Vagina (tissue), 2 donors: ENCODE measurements at regions not wholly inside any gene's neighbourhood (a gene's known extent, or its start where the extent isn't known, plus 50 kb on each side); places are given as distances from the start of the nearest gene placed in this dataset.
"Not testable (repeated sequence)": the region's sequence is repeated elsewhere in the genome, so short reads cannot be mapped to it uniquely, and the experiment has no call there.

Source experiments
- DNase-seq, 2 donors: peaks; one replicate each; pipeline ENCODE4 v3.0.0-alpha.2; 2017; ENCODE audit errors: extremely low spot score in 2 of 2
- H3K27ac ChIP-seq: fragments of 200-600 bp; sonication (generic); one replicate; pipeline ENCODE4 v1.5.1; 2019
- H3K27me3 ChIP-seq: fragments of 200-600 bp; sonication (generic); one replicate; pipeline ENCODE4 v1.5.1; 2019
- H3K36me3 ChIP-seq, 2 donors: fragments of 200-600 bp; sonication (generic); one replicate each; pipeline ENCODE4 v1.5.1; 2017 to 2019
- H3K4me1 ChIP-seq: fragments of 200-600 bp; sonication (generic); one replicate; pipeline ENCODE4 v1.5.1; 2019
- H3K4me3 ChIP-seq, 2 donors: fragments of 200-600 bp; sonication (generic); 1 replicate in 1 of 2; 2 replicates in 1 of 2; pipeline ENCODE4 v1.5.1; 2016 to 2019
- H3K9me3 ChIP-seq: fragments of 200-600 bp; sonication (generic); one replicate; pipeline ENCODE4 v1.5.1; 2019
- POLR2A ChIP-seq, 2 donors: fragments of 450-650 bp; IDR thresholded peaks; one replicate each; pipeline ENCODE4 v1.6.1; 2017; ENCODE audit warnings: antibody characterized with exemption in 2 of 2, mild to moderate bottlenecking in 2 of 2, moderate library complexity in 2 of 2
- POLR2AphosphoS5 ChIP-seq, 2 donors: sonication (generic); formaldehyde crosslinking; IDR thresholded peaks; one replicate each; pipeline ENCODE4 v1.9.0; 2017; ENCODE audit warnings: antibody characterized with exemption in 2 of 2, mild to moderate bottlenecking in 2 of 2, low read depth in 1 of 2; ENCODE audit not compliant: insufficient read depth in 1 of 2
- intact Hi-C: fragments of 100-400 bp; cut with DNase I; formaldehyde crosslinking; loops from one replicate; pipeline ENCODE4 v1.15.1; 2023
- TF ChIP-seq, protein P1 (sequence below), 3 experiments: fragments of 450-650 bp in 2 of 3; fragments of 200-600 bp in 1 of 3; sonication (generic) in 1 of 3; IDR thresholded peaks; one replicate each; pipeline ENCODE4 v1.5.1; 2017 to 2019; ENCODE audit warnings: antibody characterized with exemption in 3 of 3, mild to moderate bottlenecking in 2 of 3, moderate library complexity in 2 of 3

GRCh38 chrX:18032486-18033221, 171.6 kb upstream of the RAI2 start:
- no peaks in the 10 kb centered on the region for H3K27me3 ChIP-seq
- intact Hi-C loops, result no loop called here
- DNase-seq, result no peak
- no peaks in the 10 kb centered on the region for H3K36me3 ChIP-seq
- H3K27ac ChIP-seq, result no peak overlapping the region
- no peak overlapping the region for H3K4me3 ChIP-seq
- TF ChIP-seq POLR2A (IDR thresholded peaks at IDR 0.05), result no peak
- TF ChIP-seq, protein P1, sequence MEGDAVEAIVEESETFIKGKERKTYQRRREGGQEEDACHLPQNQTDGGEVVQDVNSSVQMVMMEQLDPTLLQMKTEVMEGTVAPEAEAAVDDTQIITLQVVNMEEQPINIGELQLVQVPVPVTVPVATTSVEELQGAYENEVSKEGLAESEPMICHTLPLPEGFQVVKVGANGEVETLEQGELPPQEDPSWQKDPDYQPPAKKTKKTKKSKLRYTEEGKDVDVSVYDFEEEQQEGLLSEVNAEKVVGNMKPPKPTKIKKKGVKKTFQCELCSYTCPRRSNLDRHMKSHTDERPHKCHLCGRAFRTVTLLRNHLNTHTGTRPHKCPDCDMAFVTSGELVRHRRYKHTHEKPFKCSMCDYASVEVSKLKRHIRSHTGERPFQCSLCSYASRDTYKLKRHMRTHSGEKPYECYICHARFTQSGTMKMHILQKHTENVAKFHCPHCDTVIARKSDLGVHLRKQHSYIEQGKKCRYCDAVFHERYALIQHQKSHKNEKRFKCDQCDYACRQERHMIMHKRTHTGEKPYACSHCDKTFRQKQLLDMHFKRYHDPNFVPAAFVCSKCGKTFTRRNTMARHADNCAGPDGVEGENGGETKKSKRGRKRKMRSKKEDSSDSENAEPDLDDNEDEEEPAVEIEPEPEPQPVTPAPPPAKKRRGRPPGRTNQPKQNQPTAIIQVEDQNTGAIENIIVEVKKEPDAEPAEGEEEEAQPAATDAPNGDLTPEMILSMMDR (IDR thresholded peaks at IDR 0.05), result no peak
- TF ChIP-seq POLR2AphosphoS5 (IDR thresholded peaks at IDR 0.05; ENCODE audit: insufficient read depth in 1 of 2, low read depth in 1 of 2), result no peak
- H3K9me3 ChIP-seq, result no peaks in the 10 kb centered on the region
- peaks cover 5% of the 10 kb centered on the region for H3K4me1 ChIP-seq

GRCh38 chrX:18031726-18032375, 170.8 kb upstream of the RAI2 start:
- Histone ChIP-seq H3K27ac (no peak overlapping the region), H3K27me3 (no peaks in the 10 kb centered on the region), H3K36me3 (no peaks in the 10 kb centered on the region), H3K9me3 (no peaks in the 10 kb centered on the region), H3K4me1 (peaks cover 5% of the 10 kb centered on the region), H3K4me3 (no peak overlapping the region)
- no peak for TF ChIP-seq POLR2A (IDR thresholded peaks at IDR 0.05)
- no peak for TF ChIP-seq POLR2AphosphoS5 (IDR thresholded peaks at IDR 0.05; ENCODE audit: insufficient read depth in 1 of 2, low read depth in 1 of 2)
- TF ChIP-seq, protein P1 (IDR thresholded peaks at IDR 0.05), result no peak
- intact Hi-C loops, result no loop called here
- no peak for DNase-seq

DNA sequence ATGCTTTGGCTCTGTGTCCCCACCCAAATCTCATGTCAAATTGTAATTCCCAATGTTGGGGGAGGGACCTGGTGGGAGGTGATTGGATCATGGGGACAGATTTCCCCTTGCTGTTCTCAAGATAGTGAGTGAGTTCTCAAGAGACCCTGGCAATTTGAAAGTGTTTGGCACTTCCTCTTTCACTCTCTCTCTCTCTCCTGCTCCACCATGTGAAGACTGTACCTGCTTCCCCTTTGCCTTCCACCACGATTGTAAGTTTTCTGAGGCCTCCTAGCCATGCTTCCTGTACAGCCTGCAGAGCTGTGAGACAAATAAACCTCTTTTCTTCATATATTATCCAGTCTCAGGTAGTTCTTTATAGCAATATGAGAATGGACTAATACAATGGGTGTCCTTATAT, 169.6 kb upstream of the RAI2 start:
- intact Hi-C loops, DNase-seq, H3K4me3 ChIP-seq, H3K27ac ChIP-seq, H3K36me3 ChIP-seq, H3K27me3 ChIP-seq, H3K4me1 ChIP-seq, H3K9me3 ChIP-seq: not testable (repeated sequence)

GRCh38 chrX:18026166-18026565, 165.1 kb upstream of the RAI2 start:
- H3K27me3 ChIP-seq, result no peaks in the 10 kb centered on the region
- no peak overlapping the region for H3K27ac ChIP-seq
- H3K4me1 ChIP-seq, result no peaks in the 10 kb centered on the region
- H3K36me3 ChIP-seq, result no peaks in the 10 kb centered on the region
- no peak overlapping the region for H3K4me3 ChIP-seq
- no peak for DNase-seq
- TF ChIP-seq, protein P1 (IDR thresholded peaks at IDR 0.05), result no peak
- TF ChIP-seq POLR2A (IDR thresholded peaks at IDR 0.05), result no peak
- TF ChIP-seq POLR2AphosphoS5 (IDR thresholded peaks at IDR 0.05; ENCODE audit: insufficient read depth in 1 of 2, low read depth in 1 of 2), result no peak
- intact Hi-C loops, result no loop called here
- no peaks in the 10 kb centered on the region for H3K9me3 ChIP-seq

DNA sequence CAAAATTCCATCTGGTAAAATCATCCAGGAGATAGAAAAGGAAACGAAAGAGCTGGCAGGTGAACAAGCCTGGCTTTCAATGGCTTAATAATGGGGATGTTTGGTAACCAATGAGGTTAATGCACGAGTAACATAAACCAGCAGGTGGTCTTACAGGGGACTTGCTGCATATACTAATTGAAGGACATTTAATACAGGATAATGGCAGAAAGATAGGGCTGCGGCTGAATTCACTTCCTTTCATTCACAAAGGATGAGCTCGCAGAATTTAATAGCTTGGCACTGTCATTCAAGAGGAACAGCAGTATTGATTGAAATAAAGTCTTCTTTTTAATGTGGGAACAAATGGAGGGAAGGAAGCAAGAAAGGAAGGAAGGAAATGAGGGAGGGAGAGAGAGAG, 156.3 kb upstream of the RAI2 start:
- Histone ChIP-seq H3K4me1 (no peaks in the 10 kb centered on the region), H3K4me3 (no peak overlapping the region), H3K36me3 (no peaks in the 10 kb centered on the region), H3K9me3 (no peaks in the 10 kb centered on the region), H3K27me3 (no peaks in the 10 kb centered on the region), H3K27ac (no peak overlapping the region)
- DNase-seq, result no peak
- TF ChIP-seq POLR2A (IDR thresholded peaks at IDR 0.05), result no peak
- TF ChIP-seq, protein P1 (IDR thresholded peaks at IDR 0.05), result no peak
- no peak for TF ChIP-seq POLR2AphosphoS5 (IDR thresholded peaks at IDR 0.05; ENCODE audit: insufficient read depth in 1 of 2, low read depth in 1 of 2)
- intact Hi-C loops, result no loop called here
